ENCODE measurements at regions not wholly inside any gene's neighbourhood (a gene's known extent, or its start where the extent isn't known, plus 50 kb on each side); places are given as distances from the start of the nearest gene placed in this dataset.

DNA sequence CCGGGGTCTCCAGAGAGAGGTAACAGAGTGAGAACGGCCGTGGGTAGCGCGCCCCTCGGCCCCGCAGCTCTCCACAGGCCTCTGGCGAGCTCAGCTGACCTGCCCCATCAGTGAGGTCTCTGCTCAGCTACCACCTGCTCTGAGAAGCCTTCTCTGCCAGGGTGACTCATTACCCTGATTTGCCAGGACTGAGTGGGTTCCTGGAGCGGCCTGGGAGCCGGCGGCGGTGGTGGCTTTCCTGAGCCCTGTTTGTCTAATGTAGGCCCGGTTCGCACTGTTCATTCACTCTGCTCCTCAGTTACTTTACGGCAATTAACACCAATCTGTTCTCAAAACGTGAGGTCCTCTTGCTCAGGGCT, 351.0 kb upstream of the B3GAT1 start:
- DNase-seq (peak in 1 of 5 donors; percentile 20), FAIRE-seq (no peak)
- no peak overlapping the region for H3K27ac ChIP-seq (ENCODE audit: low read depth in 2 of 2, low read length in 2 of 2)
- no peak overlapping the region for H3K4me3 ChIP-seq (ENCODE audit: low read length in 3 of 3)
- intact Hi-C loops (cut with DNase I) = no loop called here
- TF ChIP-seq, protein P1, sequence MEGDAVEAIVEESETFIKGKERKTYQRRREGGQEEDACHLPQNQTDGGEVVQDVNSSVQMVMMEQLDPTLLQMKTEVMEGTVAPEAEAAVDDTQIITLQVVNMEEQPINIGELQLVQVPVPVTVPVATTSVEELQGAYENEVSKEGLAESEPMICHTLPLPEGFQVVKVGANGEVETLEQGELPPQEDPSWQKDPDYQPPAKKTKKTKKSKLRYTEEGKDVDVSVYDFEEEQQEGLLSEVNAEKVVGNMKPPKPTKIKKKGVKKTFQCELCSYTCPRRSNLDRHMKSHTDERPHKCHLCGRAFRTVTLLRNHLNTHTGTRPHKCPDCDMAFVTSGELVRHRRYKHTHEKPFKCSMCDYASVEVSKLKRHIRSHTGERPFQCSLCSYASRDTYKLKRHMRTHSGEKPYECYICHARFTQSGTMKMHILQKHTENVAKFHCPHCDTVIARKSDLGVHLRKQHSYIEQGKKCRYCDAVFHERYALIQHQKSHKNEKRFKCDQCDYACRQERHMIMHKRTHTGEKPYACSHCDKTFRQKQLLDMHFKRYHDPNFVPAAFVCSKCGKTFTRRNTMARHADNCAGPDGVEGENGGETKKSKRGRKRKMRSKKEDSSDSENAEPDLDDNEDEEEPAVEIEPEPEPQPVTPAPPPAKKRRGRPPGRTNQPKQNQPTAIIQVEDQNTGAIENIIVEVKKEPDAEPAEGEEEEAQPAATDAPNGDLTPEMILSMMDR (IDR thresholded peaks at IDR 0.05; ENCODE audit: borderline replicate concordance, extremely low read depth, insufficient read depth) = no peak
- no peak overlapping the region for H3K9ac ChIP-seq (ENCODE audit: low read length in 3 of 3)
- no peaks in the 10 kb centered on the region for H3K4me1 ChIP-seq (ENCODE audit: control insufficient read depth in 2 of 3, insufficient read depth in 2 of 3, low read depth in 1 of 3, low read length in 3 of 3)
- no peaks in the 10 kb centered on the region for H3K36me3 ChIP-seq (ENCODE audit: control insufficient read depth in 2 of 3, insufficient read depth in 3 of 3, low read length in 3 of 3)
- H3K9me3 ChIP-seq (ENCODE audit: control insufficient read depth in 2 of 3, insufficient read depth in 1 of 3, low read length in 3 of 3) = peaks cover 0 to 3% (median 0%) of the 10 kb centered on the region in 3 donors
- H3K27me3 ChIP-seq (ENCODE audit: control insufficient read depth, insufficient read depth, low read length) = no peaks in the 10 kb centered on the region

DNA sequence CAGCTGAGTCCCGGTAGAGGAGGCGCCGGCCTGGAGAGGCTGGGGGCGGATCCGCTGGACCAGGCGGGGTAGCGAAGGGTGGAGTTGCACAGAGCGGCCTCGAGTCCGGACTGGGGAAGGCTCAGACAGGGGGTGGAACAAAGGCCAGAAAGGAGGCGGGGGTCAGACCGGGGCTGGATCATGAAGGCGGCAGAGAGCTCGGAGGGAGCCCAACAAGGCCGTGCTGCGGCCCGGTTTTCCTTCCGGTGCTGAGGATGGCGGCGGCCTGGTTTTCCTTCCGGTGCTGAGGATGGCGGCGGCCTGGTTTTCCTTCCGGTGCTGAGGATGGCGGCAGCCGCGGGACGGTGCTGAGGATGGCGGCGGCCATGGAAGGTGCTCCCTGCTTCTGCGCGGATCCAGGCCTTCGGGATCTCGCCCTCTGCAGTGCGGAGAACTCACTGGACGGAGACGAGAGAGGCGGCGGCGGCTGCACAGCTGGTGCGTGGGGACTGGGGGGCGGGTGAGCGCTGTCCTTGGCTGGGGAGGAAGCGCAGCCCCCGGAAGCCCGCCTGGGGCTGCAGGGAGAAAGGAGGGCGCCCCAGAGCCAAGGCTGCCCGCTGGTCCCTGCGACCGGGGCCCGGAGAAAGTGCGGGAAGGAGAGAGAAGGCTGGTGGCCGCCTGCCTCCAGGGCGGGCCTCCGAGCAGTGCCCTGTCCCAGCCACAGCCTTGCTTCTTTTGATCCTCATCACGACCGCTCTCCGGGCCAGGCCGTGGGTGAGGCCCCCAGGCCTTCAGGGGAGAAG, 350.4 kb upstream of the B3GAT1 start:
- intact Hi-C loops (cut with DNase I) = no loop called here
- no peak for FAIRE-seq

DNA sequence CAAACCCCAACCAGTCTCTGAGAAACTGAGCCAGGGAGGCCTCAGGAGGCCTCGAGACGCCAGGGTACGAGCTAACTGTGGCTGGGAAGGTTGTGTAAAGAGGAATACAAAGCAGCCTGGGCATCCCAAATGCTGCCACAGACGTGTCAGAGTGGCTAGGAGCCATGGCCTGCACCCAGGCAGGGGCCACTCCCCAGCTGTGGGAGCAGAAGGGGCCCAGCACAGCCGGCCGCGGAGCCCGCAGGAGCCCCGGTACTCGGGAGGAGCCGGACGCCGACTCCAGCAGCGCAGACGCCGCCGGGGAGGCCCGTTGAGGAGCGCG, 349.8 kb upstream of the B3GAT1 start:
- H3K4me3 ChIP-seq (ENCODE audit: low read length in 3 of 3) = peak overlapping the region in 1 of 3 donors; percentile 25
- H3K27ac ChIP-seq (ENCODE audit: low read depth in 2 of 2, low read length in 2 of 2) = no peak overlapping the region
- intact Hi-C loops (cut with DNase I) = no loop called here
- no peak overlapping the region for H3K9ac ChIP-seq (ENCODE audit: low read length in 3 of 3)
- no peaks in the 10 kb centered on the region for H3K27me3 ChIP-seq (ENCODE audit: control insufficient read depth, insufficient read depth, low read length)
- TF ChIP-seq, protein P1 (IDR thresholded peaks at IDR 0.05; ENCODE audit: borderline replicate concordance, extremely low read depth, insufficient read depth) = no peak
- no peaks in the 10 kb centered on the region for H3K36me3 ChIP-seq (ENCODE audit: control insufficient read depth in 2 of 3, insufficient read depth in 3 of 3, low read length in 3 of 3)
- no peak for FAIRE-seq
- H3K4me1 ChIP-seq (ENCODE audit: control insufficient read depth in 2 of 3, insufficient read depth in 2 of 3, low read depth in 1 of 3, low read length in 3 of 3) = no peaks in the 10 kb centered on the region
- no peaks in the 10 kb centered on the region for H3K9me3 ChIP-seq (ENCODE audit: control insufficient read depth in 2 of 3, insufficient read depth in 1 of 3, low read length in 3 of 3)
- no peak for DNase-seq

More for the DNA sequence above, 350.4 kb upstream of the B3GAT1 start:
- Histone ChIP-seq H3K4me3 (ENCODE audit: low read length in 3 of 3) (no peak overlapping the region), H3K36me3 (ENCODE audit: control insufficient read depth in 2 of 3, insufficient read depth in 3 of 3, low read length in 3 of 3) (no peaks in the 10 kb centered on the region), H3K27me3 (ENCODE audit: control insufficient read depth, insufficient read depth, low read length) (no peaks in the 10 kb centered on the region), H3K9ac (ENCODE audit: low read length in 3 of 3) (no peak overlapping the region), H3K27ac (ENCODE audit: low read depth in 2 of 2, low read length in 2 of 2) (no peak overlapping the region), H3K4me1 (ENCODE audit: control insufficient read depth in 2 of 3, insufficient read depth in 2 of 3, low read depth in 1 of 3, low read length in 3 of 3) (no peaks in the 10 kb centered on the region), H3K9me3 (ENCODE audit: control insufficient read depth in 2 of 3, insufficient read depth in 1 of 3, low read length in 3 of 3) (no peaks in the 10 kb centered on the region)
- TF ChIP-seq, protein P1 (IDR thresholded peaks at IDR 0.05; ENCODE audit: borderline replicate concordance, extremely low read depth, insufficient read depth) = no peak
- DNase-seq = peak in 3 of 5 donors; percentile 29 to 87 (median 45)

DNA sequence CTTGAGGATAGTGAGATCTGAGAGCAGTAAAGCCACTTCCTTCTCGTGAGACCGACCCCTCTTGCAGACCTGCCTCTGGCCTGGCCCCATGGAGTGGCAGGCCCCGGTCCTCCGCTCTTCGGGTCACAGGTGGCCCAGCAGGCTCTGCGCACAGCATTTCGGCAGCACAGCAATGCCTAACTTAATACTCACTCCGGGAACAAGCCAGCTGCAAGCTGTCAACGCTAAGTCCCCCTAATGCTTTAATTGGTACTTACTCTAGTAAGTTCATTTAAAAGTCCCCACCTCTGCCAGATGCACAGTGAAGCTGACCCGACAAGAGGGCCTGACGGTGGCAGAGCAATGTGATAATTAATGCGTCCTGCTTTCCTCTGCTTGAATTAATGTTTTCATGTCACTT, 349.3 kb upstream of the B3GAT1 start:
- intact Hi-C loops (cut with DNase I) = no loop called here
- no peaks in the 10 kb centered on the region for H3K36me3 ChIP-seq (ENCODE audit: control insufficient read depth in 2 of 3, insufficient read depth in 3 of 3, low read length in 3 of 3)
- TF ChIP-seq, protein P1 (IDR thresholded peaks at IDR 0.05; ENCODE audit: borderline replicate concordance, extremely low read depth, insufficient read depth) = no peak
- no peak overlapping the region for H3K27ac ChIP-seq (ENCODE audit: low read depth in 2 of 2, low read length in 2 of 2)
- no peak overlapping the region for H3K9ac ChIP-seq (ENCODE audit: low read length in 3 of 3)
- no peaks in the 10 kb centered on the region for H3K9me3 ChIP-seq (ENCODE audit: control insufficient read depth in 2 of 3, insufficient read depth in 1 of 3, low read length in 3 of 3)
- no peaks in the 10 kb centered on the region for H3K4me1 ChIP-seq (ENCODE audit: control insufficient read depth in 2 of 3, insufficient read depth in 2 of 3, low read depth in 1 of 3, low read length in 3 of 3)
- FAIRE-seq (no peak), DNase-seq (peak in 1 of 5 donors; percentile 30)
- H3K4me3 ChIP-seq (ENCODE audit: low read length in 3 of 3) = peak overlapping the region in 1 of 3 donors; percentile 25
- no peaks in the 10 kb centered on the region for H3K27me3 ChIP-seq (ENCODE audit: control insufficient read depth, insufficient read depth, low read length)
